ENCODE measurements at regions not wholly inside any gene's neighbourhood (a gene's known extent, or its start where the extent isn't known, plus 50 kb on each side); places are given as distances from the start of the nearest gene placed in this dataset.

GRCh38 chr6:97644353-97644752, 361.3 kb upstream of the MMS22L start:
- DNase-seq = no peak
- H3K36me3 Mint-ChIP-seq (ENCODE audit: low read depth) = no peaks in the 10 kb centered on the region; the same call in 1 of the 2 replicates
- H3K4me3 Mint-ChIP-seq = no peak overlapping the region
- H3K9me3 Mint-ChIP-seq = peaks cover 36% of the 10 kb centered on the region
- H3K4me1 Mint-ChIP-seq (ENCODE audit: low read depth) = no peaks in the 10 kb centered on the region
- no peak for TF ChIP-seq CTCF (IDR thresholded peaks at IDR 0.05)
- no peaks in the 10 kb centered on the region for H3K27me3 Mint-ChIP-seq (ENCODE audit: insufficient read depth)
- no peak overlapping the region for H3K27ac Mint-ChIP-seq

GRCh38 chr6:97645757-97646156, 362.7 kb upstream of the MMS22L start:
- Mint-ChIP-seq H3K4me3 (no peak overlapping the region), H3K4me1 (ENCODE audit: low read depth) (no peaks in the 10 kb centered on the region), H3K9me3 (peaks cover 26% of the 10 kb centered on the region), H3K27ac (no peak overlapping the region), H3K27me3 (ENCODE audit: insufficient read depth) (no peaks in the 10 kb centered on the region), H3K36me3 (ENCODE audit: low read depth) (no peaks in the 10 kb centered on the region; the same call in 1 of the 2 replicates)
- no peak for TF ChIP-seq CTCF (IDR thresholded peaks at IDR 0.05)
- no peak for DNase-seq

- no peaks in the 10 kb centered on the region for H3K36me3 Mint-ChIP-seq (ENCODE audit: low read depth)
- H3K9me3 Mint-ChIP-seq = peaks cover 22% of the 10 kb centered on the region
- no peak overlapping the region for H3K27ac Mint-ChIP-seq
- DNase-seq = no peak
- H3K27me3 Mint-ChIP-seq (ENCODE audit: insufficient read depth) = no peaks in the 10 kb centered on the region
- no peak for TF ChIP-seq CTCF (IDR thresholded peaks at IDR 0.05)
- H3K4me1 Mint-ChIP-seq (ENCODE audit: low read depth) = no peaks in the 10 kb centered on the region
- H3K4me3 Mint-ChIP-seq = no peak overlapping the region
Measured at GRCh38 chr6:97653076-97653475, 370.1 kb upstream of the MMS22L start.

- Mint-ChIP-seq H3K27ac (no peak overlapping the region), H3K36me3 (ENCODE audit: low read depth) (no peaks in the 10 kb centered on the region), H3K27me3 (ENCODE audit: insufficient read depth) (no peaks in the 10 kb centered on the region), H3K9me3 (peaks cover 17% of the 10 kb centered on the region), H3K4me3 (no peak overlapping the region), H3K4me1 (ENCODE audit: low read depth) (no peaks in the 10 kb centered on the region)
- no peak for DNase-seq
- TF ChIP-seq CTCF (IDR thresholded peaks at IDR 0.05) = no peak
Measured at GRCh38 chr6:97653517-97653916, 370.5 kb upstream of the MMS22L start.

- Mint-ChIP-seq H3K27me3 (ENCODE audit: insufficient read depth) (no peaks in the 10 kb centered on the region), H3K4me1 (ENCODE audit: low read depth) (no peaks in the 10 kb centered on the region), H3K9me3 (peaks cover 13% of the 10 kb centered on the region), H3K36me3 (ENCODE audit: low read depth) (no peaks in the 10 kb centered on the region), H3K4me3 (no peak overlapping the region), H3K27ac (no peak overlapping the region)
- TF ChIP-seq CTCF (IDR thresholded peaks at IDR 0.05) = no peak
- no peak for DNase-seq
Measured at GRCh38 chr6:97654674-97655073, 371.7 kb upstream of the MMS22L start.

- H3K4me1 Mint-ChIP-seq (ENCODE audit: low read depth) = no peaks in the 10 kb centered on the region
- no peaks in the 10 kb centered on the region for H3K27me3 Mint-ChIP-seq (ENCODE audit: insufficient read depth)
- no peak for TF ChIP-seq CTCF (IDR thresholded peaks at IDR 0.05)
- H3K36me3 Mint-ChIP-seq (ENCODE audit: low read depth) = no peaks in the 10 kb centered on the region
- H3K4me3 Mint-ChIP-seq = no peak overlapping the region
- no peak overlapping the region for H3K27ac Mint-ChIP-seq
- H3K9me3 Mint-ChIP-seq = peaks cover 13% of the 10 kb centered on the region
- DNase-seq = no peak
Measured at GRCh38 chr6:97656236-97656635, 373.2 kb upstream of the MMS22L start.
